H1 (cell line): ENCODE measurements at regions not wholly inside any gene's neighbourhood (a gene's known extent, or its start where the extent isn't known, plus 50 kb on each side); places are given as distances from the start of the nearest gene placed in this dataset.

ENCODE experiments used
- CTCF ChIA-PET: fragments of 300-600 bp; sonication (Branson Sonifier 250); formaldehyde crosslinking; loops from one replicate; lab custom pipeline; 2021; ENCODE audit not compliant: partially characterized antibody; lab: Charles Lee
- POLR2A ChIA-PET: fragments of 300-600 bp; sonication (Branson Sonifier 250); formaldehyde crosslinking; loops from one replicate; lab custom pipeline; 2021; ENCODE audit warnings: inconsistent platforms; ENCODE audit not compliant: partially characterized antibody; lab: Charles Lee
- DNase-seq, 2 experiments: peaks; one replicate each; pipeline versions ENCODE4 v3.0.0 to v3.0.0-alpha.2; 2010 to 2022; ENCODE audit warnings: low spot score in 2 of 2, low read depth in 1 of 2, mixed read lengths in 1 of 2
- FAIRE-seq: peaks from 2 replicates; lab custom pipeline; 2011; peaks lifted over from hg19 to GRCh38; lab: Jason Lieb, UNC
- H2AFZ ChIP-seq: 2 replicates; pipeline ENCODE4 v1.8.1; 2012; ENCODE audit warnings: low read length, inconsistent platforms
- H2AK5ac ChIP-seq: 2 replicates; pipeline ENCODE4 v1.6.1; 2013; ENCODE audit warnings: low read depth, low read length
- H2BK120ac ChIP-seq: replicated peaks from 2 replicates; pipeline ENCODE3; 2013; ENCODE audit warnings: low read depth, low read length, inconsistent platforms
- H2BK12ac ChIP-seq: 2 replicates; pipeline ENCODE4 v1.6.1; 2013; ENCODE audit warnings: low read depth, low read length
- H2BK15ac ChIP-seq: 2 replicates; pipeline ENCODE4 v1.6.1; 2013; ENCODE audit warnings: low read length
- H2BK20ac ChIP-seq: 2 replicates; pipeline ENCODE4 v1.6.1; 2013; ENCODE audit warnings: low read length
- H2BK5ac ChIP-seq: 2 replicates; pipeline ENCODE4 v1.6.1; 2013; ENCODE audit warnings: low read depth, low read length
- H3K14ac ChIP-seq: 2 replicates; pipeline ENCODE4 v1.6.1; 2013; ENCODE audit warnings: inconsistent platforms; ENCODE audit not compliant: insufficient read length
- H3K18ac ChIP-seq: 2 replicates; pipeline ENCODE4 v1.6.1; 2013; ENCODE audit warnings: low read length; ENCODE audit errors: extremely low read depth
- H3K23ac ChIP-seq: 2 replicates; pipeline ENCODE4 v1.6.1; 2013; ENCODE audit warnings: inconsistent platforms; ENCODE audit not compliant: insufficient read length
- H3K23me2 ChIP-seq: 2 replicates; pipeline ENCODE4 v1.6.1; 2013; ENCODE audit warnings: low read depth, low read length
- H3K27ac ChIP-seq: 2 replicates; pipeline ENCODE4 v1.6.1; 2011; ENCODE audit warnings: low read depth, low read length, inconsistent platforms
- H3K27me3 ChIP-seq, 4 experiments: replicated peaks in 1 of 4; 1 replicate in 1 of 4; 2 replicates in 3 of 4; pipeline versions ENCODE4 v1.6.1 to v1.8.1; 2011 to 2013; ENCODE audit warnings: low read length in 3 of 4, mild to moderate bottlenecking in 3 of 4, inconsistent platforms in 2 of 4, mixed read lengths in 2 of 4, moderate library complexity in 1 of 4; ENCODE audit not compliant: control insufficient read depth in 3 of 4, insufficient read depth in 3 of 4; ENCODE audit errors: extremely low read depth in 1 of 4
- H3K36me3 ChIP-seq, 4 experiments: 2 replicates each; pipeline versions ENCODE4 v1.6.1 to v1.8.1; 2011 to 2013; ENCODE audit warnings: mild to moderate bottlenecking in 4 of 4, low read length in 3 of 4, moderate library complexity in 2 of 4, control low read depth in 1 of 4, inconsistent platforms in 1 of 4; ENCODE audit not compliant: insufficient read depth in 4 of 4, control insufficient read depth in 2 of 4
- H3K4ac ChIP-seq: replicated peaks from 2 replicates; pipeline ENCODE3; 2013; ENCODE audit warnings: low read length, low read depth, mixed read lengths, inconsistent platforms; ENCODE audit not compliant: insufficient read length
- H3K4me1 ChIP-seq, 4 experiments: replicated peaks in 1 of 4; 1 replicate in 1 of 4; 2 replicates in 3 of 4; pipeline versions ENCODE4 v1.6.1 to v1.8.1; 2011 to 2013; ENCODE audit warnings: low read length in 3 of 4, inconsistent platforms in 2 of 4, mixed read lengths in 1 of 4; ENCODE audit not compliant: insufficient read depth in 4 of 4, control insufficient read depth in 3 of 4
- H3K4me2 ChIP-seq, 2 experiments: 2 replicates each; pipeline versions ENCODE4 v1.6.1 to v1.8.1; 2011 to 2013; ENCODE audit warnings: low read depth in 2 of 2, low read length in 2 of 2, control low read depth in 1 of 2, inconsistent platforms in 1 of 2, mild to moderate bottlenecking in 1 of 2; ENCODE audit not compliant: insufficient read depth in 1 of 2
- H3K4me3 ChIP-seq, 4 experiments: fragments of 200-600, 300-600 bp in 1 of 4; sonication (generic), shearing (Covaris generic), sonication (Bioruptor Twin) in 1 of 4; 2 replicates each; pipeline versions ENCODE4 v1.5.1 to v1.8.1; 2011 to 2016; ENCODE audit warnings: low read length in 4 of 4, low read depth in 3 of 4, control low read depth in 2 of 4, inconsistent platforms in 2 of 4, mild to moderate bottlenecking in 2 of 4, mixed read lengths in 1 of 4, moderate library complexity in 1 of 4; ENCODE audit not compliant: insufficient read depth in 2 of 4; ENCODE audit errors: extremely low read depth in 1 of 4
- H3K56ac ChIP-seq: replicated peaks from 2 replicates; pipeline ENCODE3; 2013; ENCODE audit warnings: low read depth, mild to moderate bottlenecking, mixed read lengths, low read length, inconsistent platforms; ENCODE audit not compliant: insufficient read length
- H3K79me1 ChIP-seq: 2 replicates; pipeline ENCODE4 v1.6.1; 2013; ENCODE audit warnings: low read depth, low read length, control low read depth
- H3K79me2 ChIP-seq, 2 experiments: 2 replicates each; pipeline versions ENCODE4 v1.6.1 to v1.8.1; 2012 to 2013; ENCODE audit warnings: low read length in 2 of 2, mild to moderate bottlenecking in 2 of 2, inconsistent platforms in 1 of 2; ENCODE audit not compliant: insufficient read depth in 2 of 2, control insufficient read depth in 1 of 2
- H3K9ac ChIP-seq, 4 experiments: replicated peaks in 1 of 4; 1 replicate in 1 of 4; 2 replicates in 3 of 4; pipeline versions ENCODE4 v1.6.1 to v1.8.1; 2011 to 2013; ENCODE audit warnings: low read depth in 3 of 4, low read length in 3 of 4, control low read depth in 2 of 4, mild to moderate bottlenecking in 2 of 4, moderate library complexity in 2 of 4, inconsistent platforms in 1 of 4; ENCODE audit errors: extremely low read depth in 1 of 4
- H3K9me3 ChIP-seq, 2 experiments: 2 replicates each; pipeline versions ENCODE4 v1.6.1 to v1.8.1; 2012 to 2013; ENCODE audit warnings: mild to moderate bottlenecking in 2 of 2, moderate library complexity in 2 of 2, control low read depth in 1 of 2, inconsistent platforms in 1 of 2, low read depth in 1 of 2, low read length in 1 of 2, mixed read lengths in 1 of 2; ENCODE audit not compliant: insufficient read depth in 2 of 2
- H4K20me1 ChIP-seq, 2 experiments: replicated peaks in 1 of 2; 2 replicates each; pipeline versions ENCODE3 to v1.8.1; 2011 to 2013; ENCODE audit warnings: inconsistent platforms in 2 of 2, low read length in 2 of 2, mild to moderate bottlenecking in 1 of 2; ENCODE audit not compliant: insufficient read depth in 2 of 2, control insufficient read depth in 1 of 2
- H4K5ac ChIP-seq: 2 replicates; pipeline ENCODE4 v1.6.1; 2013; ENCODE audit warnings: low read length, low read depth, mixed read lengths, inconsistent platforms; ENCODE audit not compliant: insufficient read length
- H4K8ac ChIP-seq: 2 replicates; pipeline ENCODE4 v1.8.0; 2013; ENCODE audit warnings: mild to moderate bottlenecking, moderate library complexity, low read length, inconsistent platforms; ENCODE audit not compliant: insufficient read depth; ENCODE audit errors: extremely low read depth
- H4K91ac ChIP-seq: replicated peaks from 2 replicates; pipeline ENCODE3; 2013; ENCODE audit warnings: low read length, mixed read lengths, inconsistent platforms; ENCODE audit not compliant: insufficient read length
- EP300 ChIP-seq, 2 experiments: IDR thresholded peaks; 1 replicate in 1 of 2; 2 replicates in 1 of 2; pipeline ENCODE4 v1.6.1; 2011 to 2012; ENCODE audit warnings: low read depth in 2 of 2, low read length in 2 of 2, mild to moderate bottlenecking in 2 of 2, borderline replicate concordance in 1 of 2, inconsistent platforms in 1 of 2, moderate library complexity in 1 of 2
- WGBS, 2 experiments: shearing (Covaris generic) in 1 of 2; methylation state at CpG; one replicate each; pipeline versions ENCODE4 v1.1.6 to v1.1.7; 2013 to 2015; ENCODE audit warnings: low lambda C conversion rate in 2 of 2, mixed read lengths in 2 of 2, inconsistent platforms in 1 of 2, low coverage in 1 of 2, missing lambda C conversion rate in 1 of 2; ENCODE audit not compliant: insufficient replicate concordance in 2 of 2, insufficient coverage in 1 of 2, insufficient read length in 1 of 2; ENCODE audit errors: extremely low coverage in 1 of 2, missing lambda C conversion rate in 1 of 2; 5-methylcytosine and 5-hydroxymethylcytosine counted together

DNA sequence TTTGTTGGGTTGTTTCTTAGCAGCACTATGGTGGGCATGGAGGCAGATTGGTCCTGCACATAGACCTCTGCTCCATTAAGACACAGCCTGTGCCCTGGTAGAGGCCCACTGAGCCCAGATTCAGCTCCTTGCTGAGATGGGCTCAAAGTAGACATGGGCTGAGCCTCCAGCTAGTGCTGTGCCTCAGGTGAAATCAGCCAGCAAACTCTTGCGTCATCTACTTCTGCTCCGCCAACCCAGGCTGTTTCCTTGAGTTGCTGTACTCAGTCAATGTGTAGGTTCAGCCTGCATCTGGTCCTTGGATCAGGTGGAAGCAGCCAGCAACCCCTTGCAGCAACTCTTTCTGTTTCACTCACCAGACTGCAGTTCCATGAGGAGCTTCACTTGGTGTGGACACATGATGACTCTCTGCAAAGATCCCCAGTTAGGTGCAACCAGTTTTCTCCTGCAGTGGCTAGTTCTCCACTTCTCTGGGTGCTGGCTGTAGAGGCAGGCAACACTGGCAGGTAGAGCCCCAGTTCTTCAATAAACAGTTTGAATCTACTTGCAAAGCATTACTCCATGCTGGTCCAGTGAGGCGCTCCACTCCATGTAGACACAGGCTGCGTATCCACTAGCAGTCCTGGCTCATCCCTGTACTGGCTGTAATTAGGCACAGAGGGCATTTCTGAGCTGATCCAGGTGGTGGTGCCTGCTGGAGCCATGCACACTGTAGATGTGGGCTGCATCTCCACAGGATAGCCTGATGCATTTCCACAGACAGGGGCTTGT lies 199.0 kb upstream of the MAMLD1 start:
- H3K23ac ChIP-seq: no peak overlapping the region
- H3K27me3 ChIP-seq: no peaks in the 10 kb centered on the region
- no peak overlapping the region for H3K9ac ChIP-seq
- H4K20me1 ChIP-seq: no peaks in the 10 kb centered on the region
- H2AK5ac ChIP-seq: no peak overlapping the region
- H2BK15ac ChIP-seq: no peak overlapping the region
- H2AFZ ChIP-seq: no peak overlapping the region
- H3K4ac ChIP-seq: no peak overlapping the region
- no peaks in the 10 kb centered on the region for H3K36me3 ChIP-seq
- DNase-seq (no peak), FAIRE-seq (no peak)
- H4K8ac ChIP-seq: no peak overlapping the region; the same call in 1 of the 2 replicates
- H3K4me3 ChIP-seq: no peak overlapping the region
- no peak overlapping the region for H4K5ac ChIP-seq
- H3K4me2 ChIP-seq: no peak overlapping the region
- H3K14ac ChIP-seq: no peak overlapping the region
- no peak overlapping the region for H2BK12ac ChIP-seq
- H3K4me1 ChIP-seq: no peaks in the 10 kb centered on the region
- H3K27ac ChIP-seq: no peak overlapping the region
- no peak overlapping the region for H2BK20ac ChIP-seq
- H3K79me1 ChIP-seq: no peaks in the 10 kb centered on the region
- H3K18ac ChIP-seq: no peak overlapping the region
- H4K91ac ChIP-seq: no peak overlapping the region
- CTCF ChIA-PET: interaction anchor here (1.4 kb wide), 1 partner anchor 18 kb away, joined by 4 read pairs; no protein-coding TSS in a partner anchor
- no peak overlapping the region for H2BK120ac ChIP-seq
- H3K79me2 ChIP-seq: no peaks in the 10 kb centered on the region
- no peak overlapping the region for H2BK5ac ChIP-seq
- POLR2A ChIA-PET: no interaction called here
- TF ChIP-seq EP300 (IDR thresholded peaks at IDR 0.05; ENCODE audit: borderline replicate concordance in 1 of 2, low read depth in 2 of 2, low read length in 2 of 2): no peak
- H3K23me2 ChIP-seq: no peaks in the 10 kb centered on the region
- no peaks in the 10 kb centered on the region for H3K9me3 ChIP-seq
- 100% methylated on average over 2 of the region's 4 CpGs; no CpG with 5 or more reads in 1 of the 2 experiments for WGBS, 2 experiments
- no peak overlapping the region for H3K56ac ChIP-seq
